Activated naive CD4-positive, alpha-beta T cell treated with anti-CD3 and anti-CD28 coated beads, Interleukin-2, amount 50 U/mL, for 24 hours (primary cell): ENCODE measurements at regions not wholly inside any gene's neighbourhood (a gene's known extent, or its start where the extent isn't known, plus 50 kb on each side); places are given as distances from the start of the nearest gene placed in this dataset.

Experiments used
- H3K27ac Mint-ChIP-seq: one replicate; pipeline ENCODE4 v1.8.0; 2021; ENCODE audit warnings: mild to moderate bottlenecking, mixed read lengths
- H3K27me3 Mint-ChIP-seq: one replicate; pipeline ENCODE4 v1.8.0; 2021; ENCODE audit warnings: mixed read lengths
- H3K36me3 Mint-ChIP-seq: one replicate; pipeline ENCODE4 v1.8.0; 2021; ENCODE audit warnings: mixed read lengths
- H3K4me1 Mint-ChIP-seq: one replicate; pipeline ENCODE4 v1.8.0; 2021; ENCODE audit warnings: mixed read lengths
- H3K4me3 Mint-ChIP-seq: one replicate; pipeline ENCODE4 v1.8.0; 2021; ENCODE audit warnings: mild to moderate bottlenecking, mixed read lengths
- H3K9me3 Mint-ChIP-seq: one replicate; pipeline ENCODE4 v1.8.0; 2021; ENCODE audit warnings: mixed read lengths

- Mint-ChIP-seq H3K36me3 (no peaks in the 10 kb centered on the region), H3K9me3 (peaks cover 4% of the 10 kb centered on the region), H3K27me3 (no peaks in the 10 kb centered on the region), H3K4me3 (no peak overlapping the region), H3K4me1 (no peaks in the 10 kb centered on the region), H3K27ac (no peak overlapping the region)
These were observed 307.9 kb downstream of the PDGFC start for GRCh38 chr4:156663663-156664062.

- Mint-ChIP-seq H3K27ac (no peak overlapping the region), H3K36me3 (no peaks in the 10 kb centered on the region), H3K9me3 (peaks cover 4% of the 10 kb centered on the region), H3K27me3 (no peaks in the 10 kb centered on the region), H3K4me1 (no peaks in the 10 kb centered on the region), H3K4me3 (no peak overlapping the region)
These were observed 308.7 kb downstream of the PDGFC start for GRCh38 chr4:156662921-156663320.

DNA sequence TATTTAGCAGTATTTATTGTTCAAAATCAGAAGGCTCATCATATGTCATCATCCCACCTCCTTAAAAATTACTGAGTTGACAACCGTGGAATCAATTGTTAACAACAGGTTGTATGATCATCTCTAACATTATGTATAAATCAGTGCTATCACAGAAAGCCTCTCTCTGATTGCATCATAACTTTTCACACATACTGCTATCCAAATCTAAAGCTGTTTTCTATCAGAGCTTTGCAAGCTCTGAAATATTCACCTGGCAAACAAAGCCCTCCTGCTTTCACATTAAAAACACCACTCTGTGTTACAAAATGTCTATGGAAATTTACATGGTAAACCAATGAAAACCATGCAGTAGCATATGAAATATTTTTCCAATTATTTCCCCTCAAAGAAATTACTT, 310.0 kb downstream of the PDGFC start:
- no peaks in the 10 kb centered on the region for H3K27me3 Mint-ChIP-seq
- no peak overlapping the region for H3K4me3 Mint-ChIP-seq
- H3K36me3 Mint-ChIP-seq: no peaks in the 10 kb centered on the region
- H3K4me1 Mint-ChIP-seq: no peaks in the 10 kb centered on the region
- H3K9me3 Mint-ChIP-seq: peaks cover 4% of the 10 kb centered on the region
- no peak overlapping the region for H3K27ac Mint-ChIP-seq

- no peaks in the 10 kb centered on the region for H3K9me3 Mint-ChIP-seq
- no peaks in the 10 kb centered on the region for H3K27me3 Mint-ChIP-seq
- no peaks in the 10 kb centered on the region for H3K36me3 Mint-ChIP-seq
- no peaks in the 10 kb centered on the region for H3K4me1 Mint-ChIP-seq
- H3K27ac Mint-ChIP-seq: no peak overlapping the region
- no peak overlapping the region for H3K4me3 Mint-ChIP-seq
These were observed 311.1 kb downstream of the PDGFC start for GRCh38 chr4:156660465-156660864.

DNA sequence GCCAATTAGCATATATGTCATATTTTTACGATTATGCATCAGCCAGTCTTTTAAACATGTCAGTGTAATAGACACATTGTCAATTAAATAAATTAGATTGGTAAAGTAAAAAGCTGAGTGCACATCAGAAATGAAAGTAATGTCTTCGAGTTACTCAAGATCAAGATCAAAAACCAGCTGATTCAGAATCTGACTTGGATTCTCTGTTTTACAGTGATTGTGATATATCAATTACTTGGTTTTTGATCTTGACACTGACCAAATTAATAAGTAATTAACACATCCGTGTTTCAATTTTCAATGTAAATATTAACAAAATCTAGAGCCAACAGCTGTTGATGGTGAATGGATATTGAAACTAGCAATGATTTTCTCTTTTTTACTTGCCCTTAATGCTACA, 311.6 kb downstream of the PDGFC start:
- no peak overlapping the region for H3K27ac Mint-ChIP-seq
- H3K36me3 Mint-ChIP-seq: no peaks in the 10 kb centered on the region
- no peaks in the 10 kb centered on the region for H3K27me3 Mint-ChIP-seq
- H3K4me3 Mint-ChIP-seq: no peak overlapping the region
- no peaks in the 10 kb centered on the region for H3K4me1 Mint-ChIP-seq
- H3K9me3 Mint-ChIP-seq: no peaks in the 10 kb centered on the region

- no peaks in the 10 kb centered on the region for H3K36me3 Mint-ChIP-seq
- no peaks in the 10 kb centered on the region for H3K27me3 Mint-ChIP-seq
- H3K4me1 Mint-ChIP-seq: no peaks in the 10 kb centered on the region
- no peak overlapping the region for H3K4me3 Mint-ChIP-seq
- no peaks in the 10 kb centered on the region for H3K9me3 Mint-ChIP-seq
- no peak overlapping the region for H3K27ac Mint-ChIP-seq
These were observed 312.0 kb downstream of the PDGFC start for GRCh38 chr4:156659570-156659969.

DNA sequence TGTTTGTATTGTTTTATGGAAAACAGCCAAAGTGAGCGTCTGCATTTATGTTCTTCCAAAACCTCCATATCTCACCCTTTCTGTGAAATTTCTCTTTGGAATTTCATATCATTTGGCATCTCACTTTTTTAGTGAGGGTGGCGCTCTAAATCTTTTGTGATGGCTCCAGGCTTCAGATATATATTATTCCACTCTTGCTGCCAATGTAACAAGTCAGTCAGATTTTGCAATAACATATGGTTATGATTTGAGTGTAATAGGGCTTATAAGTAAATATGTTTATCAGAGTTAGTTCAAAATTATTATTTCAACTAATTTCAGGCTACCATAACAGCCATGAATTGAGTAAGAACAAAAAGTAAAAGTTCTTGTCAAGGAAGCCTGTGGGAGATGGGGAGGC, 314.7 kb downstream of the PDGFC start:
- Mint-ChIP-seq H3K27me3 (no peaks in the 10 kb centered on the region), H3K27ac (no peak overlapping the region)

GRCh38 chr4:156654410-156654809, 317.2 kb downstream of the PDGFC start:
- no peak overlapping the region for H3K27ac Mint-ChIP-seq
- H3K27me3 Mint-ChIP-seq: no peaks in the 10 kb centered on the region
- H3K9me3 Mint-ChIP-seq: no peaks in the 10 kb centered on the region
- H3K36me3 Mint-ChIP-seq: no peaks in the 10 kb centered on the region
- H3K4me1 Mint-ChIP-seq: no peaks in the 10 kb centered on the region
- no peak overlapping the region for H3K4me3 Mint-ChIP-seq

More for the DNA sequence above, 314.7 kb downstream of the PDGFC start:
- H3K4me1 Mint-ChIP-seq: no peaks in the 10 kb centered on the region
- no peak overlapping the region for H3K4me3 Mint-ChIP-seq
- H3K36me3 Mint-ChIP-seq: no peaks in the 10 kb centered on the region
- H3K9me3 Mint-ChIP-seq: no peaks in the 10 kb centered on the region

- Mint-ChIP-seq H3K27ac (no peak overlapping the region), H3K27me3 (no peaks in the 10 kb centered on the region), H3K9me3 (peaks cover 9% of the 10 kb centered on the region), H3K4me3 (no peak overlapping the region), H3K4me1 (no peaks in the 10 kb centered on the region), H3K36me3 (no peaks in the 10 kb centered on the region)
These were observed 327.8 kb downstream of the PDGFC start for GRCh38 chr4:156643826-156644225.

GRCh38 chr4:156642161-156642560, 329.4 kb downstream of the PDGFC start:
- Mint-ChIP-seq H3K4me1 (no peaks in the 10 kb centered on the region), H3K4me3 (no peak overlapping the region), H3K27me3 (no peaks in the 10 kb centered on the region), H3K27ac (no peak overlapping the region), H3K9me3 (peaks cover 5% of the 10 kb centered on the region), H3K36me3 (no peaks in the 10 kb centered on the region)

DNA sequence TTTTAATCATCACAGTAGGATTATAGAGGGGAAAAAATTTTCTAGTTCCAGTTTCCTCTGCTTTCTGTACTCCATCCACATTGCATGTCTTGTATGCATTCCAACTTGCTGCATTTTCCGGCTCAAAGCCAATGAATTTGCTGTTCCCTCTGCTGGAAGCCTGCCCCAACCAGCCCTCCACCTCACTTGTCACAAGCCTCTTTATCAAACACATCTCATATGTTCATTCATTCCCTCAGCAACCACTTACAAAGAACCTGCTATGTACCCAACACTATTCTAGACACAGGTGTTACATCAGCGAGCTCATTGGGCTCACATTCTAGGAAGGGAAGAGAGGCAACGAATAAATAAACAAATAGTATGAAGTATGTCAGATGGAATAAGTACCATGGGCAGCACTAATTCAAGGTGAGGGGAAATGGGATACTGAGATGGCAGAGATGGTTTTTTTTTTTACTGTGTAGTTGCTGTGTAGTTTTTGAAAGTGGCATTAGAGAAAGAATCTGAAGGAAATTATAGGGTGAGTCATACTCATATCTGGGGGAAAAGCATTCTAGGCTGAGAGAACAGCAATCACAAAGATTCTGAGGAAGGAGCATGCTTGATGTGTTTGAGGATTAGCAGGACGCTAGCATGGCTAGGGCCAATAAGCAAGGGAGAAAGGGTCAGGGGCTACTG, 332.5 kb downstream of the PDGFC start:
- H3K4me3 Mint-ChIP-seq: no peak overlapping the region

DNA sequence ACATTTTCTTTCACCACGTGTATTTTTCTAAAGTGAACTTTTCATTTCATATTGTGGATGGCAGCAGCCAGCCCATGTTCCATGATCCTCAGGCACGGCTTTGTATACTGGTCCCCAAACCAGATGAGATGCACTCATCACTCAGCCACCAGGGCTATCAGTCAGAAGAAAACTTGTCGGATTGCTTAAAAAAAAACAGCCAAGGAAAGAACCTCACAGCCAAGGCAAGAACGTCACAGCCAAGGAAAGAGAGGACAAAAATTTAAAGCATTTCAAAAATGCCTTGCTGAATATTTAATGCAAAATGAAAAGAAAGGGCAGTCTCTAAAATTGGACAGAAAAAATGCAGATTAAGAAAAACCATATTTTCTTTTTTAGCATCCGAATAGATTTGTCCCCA, 333.3 kb downstream of the PDGFC start:
- H3K4me3 Mint-ChIP-seq: no peak overlapping the region
- H3K4me1 Mint-ChIP-seq: no peaks in the 10 kb centered on the region

More for the DNA sequence above, 332.5 kb downstream of the PDGFC start:
- no peaks in the 10 kb centered on the region for H3K36me3 Mint-ChIP-seq
- H3K9me3 Mint-ChIP-seq: no peaks in the 10 kb centered on the region
- no peak overlapping the region for H3K27ac Mint-ChIP-seq
- no peaks in the 10 kb centered on the region for H3K4me1 Mint-ChIP-seq
- no peaks in the 10 kb centered on the region for H3K27me3 Mint-ChIP-seq

DNA sequence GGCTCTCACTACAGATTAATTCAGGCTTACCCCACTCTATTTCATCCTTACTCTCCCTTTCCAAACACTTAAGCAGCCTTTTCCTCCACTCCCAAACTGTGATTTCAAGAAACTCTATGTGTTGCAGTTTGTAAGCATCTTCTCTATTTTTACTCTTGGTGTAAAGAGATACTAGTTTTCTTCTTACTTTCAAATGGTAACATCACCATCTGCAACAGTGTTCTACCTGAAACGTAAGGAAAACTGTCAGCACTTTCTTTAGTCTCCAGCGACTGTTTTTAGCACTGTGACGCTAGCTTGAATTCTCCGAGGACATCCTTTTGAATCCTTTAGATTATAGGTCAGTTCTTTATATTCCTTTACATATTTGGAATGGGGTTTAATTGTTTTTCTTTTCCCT, 335.2 kb downstream of the PDGFC start:
- no peaks in the 10 kb centered on the region for H3K4me1 Mint-ChIP-seq
- H3K4me3 Mint-ChIP-seq: no peak overlapping the region
- H3K36me3 Mint-ChIP-seq: no peaks in the 10 kb centered on the region
- H3K27ac Mint-ChIP-seq: no peak overlapping the region
- H3K27me3 Mint-ChIP-seq: no peaks in the 10 kb centered on the region
- H3K9me3 Mint-ChIP-seq: no peaks in the 10 kb centered on the region

More for the DNA sequence above, 333.3 kb downstream of the PDGFC start:
- Mint-ChIP-seq H3K27ac (no peak overlapping the region), H3K36me3 (no peaks in the 10 kb centered on the region), H3K9me3 (no peaks in the 10 kb centered on the region), H3K27me3 (no peaks in the 10 kb centered on the region)

GRCh38 chr4:156635051-156635450, 336.5 kb downstream of the PDGFC start:
- Mint-ChIP-seq H3K4me3 (no peak overlapping the region), H3K36me3 (no peaks in the 10 kb centered on the region), H3K27me3 (no peaks in the 10 kb centered on the region), H3K9me3 (no peaks in the 10 kb centered on the region), H3K4me1 (no peaks in the 10 kb centered on the region), H3K27ac (no peak overlapping the region)

- no peaks in the 10 kb centered on the region for H3K9me3 Mint-ChIP-seq
- H3K27ac Mint-ChIP-seq: no peak overlapping the region
- no peak overlapping the region for H3K4me3 Mint-ChIP-seq
- no peaks in the 10 kb centered on the region for H3K4me1 Mint-ChIP-seq
- no peaks in the 10 kb centered on the region for H3K27me3 Mint-ChIP-seq
- no peaks in the 10 kb centered on the region for H3K36me3 Mint-ChIP-seq
These were observed 337.0 kb downstream of the PDGFC start for GRCh38 chr4:156634612-156635011.

DNA sequence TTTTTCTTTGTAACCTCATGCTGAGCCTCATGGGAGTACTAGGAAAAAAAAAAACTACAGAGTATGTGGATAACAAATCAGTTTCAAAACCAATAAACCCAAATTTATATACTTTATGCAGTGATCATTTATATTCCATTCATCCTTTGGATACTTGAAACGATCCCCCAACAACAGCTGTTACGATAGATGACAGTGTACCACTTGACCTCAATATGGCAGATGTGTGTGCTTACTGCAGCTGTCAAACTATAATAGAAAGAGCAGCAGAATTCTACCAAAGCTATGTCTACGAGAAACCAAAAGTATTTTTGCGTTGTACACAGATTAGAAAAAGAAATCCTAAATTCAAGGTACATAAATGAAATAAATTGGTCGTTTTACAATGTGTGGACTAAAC, 337.8 kb downstream of the PDGFC start:
- Mint-ChIP-seq H3K4me1 (no peaks in the 10 kb centered on the region), H3K4me3 (no peak overlapping the region), H3K27ac (no peak overlapping the region), H3K27me3 (no peaks in the 10 kb centered on the region), H3K9me3 (no peaks in the 10 kb centered on the region), H3K36me3 (no peaks in the 10 kb centered on the region)

- Mint-ChIP-seq H3K9me3 (no peaks in the 10 kb centered on the region), H3K4me1 (no peaks in the 10 kb centered on the region), H3K27me3 (no peaks in the 10 kb centered on the region), H3K36me3 (no peaks in the 10 kb centered on the region), H3K4me3 (no peak overlapping the region), H3K27ac (no peak overlapping the region)
These were observed 342.7 kb downstream of the PDGFC start for GRCh38 chr4:156628858-156629257.
